H9 (cell line): ENCODE measurements at regions not wholly inside any gene's neighbourhood (a gene's known extent, or its start where the extent isn't known, plus 50 kb on each side); places are given as distances from the start of the nearest gene placed in this dataset.

Source experiments
- DNase-seq: peaks from one replicate; pipeline ENCODE4 v3.0.0-alpha.2; 2017
- H2AFZ ChIP-seq: one replicate; pipeline ENCODE4 v1.6.1; 2013; ENCODE audit warnings: mild to moderate bottlenecking, low read length, control low read depth, moderate library complexity
- H2AK5ac ChIP-seq: 2 replicates; pipeline ENCODE4 v1.6.1; 2013; ENCODE audit warnings: low read length, control low read depth, mixed read lengths; ENCODE audit not compliant: insufficient read length
- H2BK120ac ChIP-seq: one replicate; pipeline ENCODE4 v1.6.1; 2013; ENCODE audit warnings: low read depth, mild to moderate bottlenecking, low read length, control low read depth, inconsistent platforms; ENCODE audit not compliant: poor library complexity, severe bottlenecking
- H2BK12ac ChIP-seq: 2 replicates; pipeline ENCODE4 v1.6.1; 2013; ENCODE audit warnings: low read length, control low read depth, mixed read lengths, low read depth; ENCODE audit not compliant: insufficient read length
- H2BK15ac ChIP-seq: 2 replicates; pipeline ENCODE4 v1.6.1; 2013; ENCODE audit warnings: low read depth, low read length, control low read depth
- H2BK20ac ChIP-seq: one replicate; pipeline ENCODE4 v1.6.1; 2013; ENCODE audit warnings: low read depth, mild to moderate bottlenecking, low read length, control low read depth, inconsistent platforms; ENCODE audit not compliant: poor library complexity, severe bottlenecking
- H2BK5ac ChIP-seq: 2 replicates; pipeline ENCODE4 v1.6.1; 2013; ENCODE audit warnings: low read length, control low read depth, mixed read lengths; ENCODE audit not compliant: insufficient read length
- H3K14ac ChIP-seq: 2 replicates; pipeline ENCODE4 v1.6.1; 2013; ENCODE audit warnings: low read length, control low read depth; ENCODE audit not compliant: insufficient read depth
- H3K18ac ChIP-seq: 2 replicates; pipeline ENCODE4 v1.6.1; 2013; ENCODE audit warnings: low read depth, mild to moderate bottlenecking, mixed read lengths, low read length, control low read depth; ENCODE audit not compliant: insufficient read length
- H3K23ac ChIP-seq: 2 replicates; pipeline ENCODE4 v1.6.1; 2013; ENCODE audit warnings: low read length, control low read depth, mixed read lengths, low read depth; ENCODE audit not compliant: insufficient read length
- H3K23me2 ChIP-seq: 2 replicates; pipeline ENCODE4 v1.6.1; 2013; ENCODE audit warnings: low read depth, mild to moderate bottlenecking, mixed read lengths, low read length, control low read depth; ENCODE audit not compliant: insufficient read length, poor library complexity, severe bottlenecking
- H3K27ac ChIP-seq: 2 replicates; pipeline ENCODE4 v1.5.1; 2013; ENCODE audit warnings: low read length, control low read depth, mixed read lengths, low read depth; ENCODE audit not compliant: insufficient read length
- H3K27me3 ChIP-seq: 2 replicates; pipeline ENCODE4 v1.6.1; 2013; ENCODE audit warnings: low read length, control low read depth, inconsistent platforms; ENCODE audit not compliant: insufficient read depth
- H3K4ac ChIP-seq: 2 replicates; pipeline ENCODE4 v1.6.1; 2013; ENCODE audit warnings: low read depth, mild to moderate bottlenecking, control low read depth, inconsistent platforms, low read length, moderate library complexity
- H3K4me1 ChIP-seq: 2 replicates; pipeline ENCODE4 v1.6.1; 2013; ENCODE audit warnings: low read length, control low read depth, inconsistent platforms; ENCODE audit not compliant: insufficient read depth
- H3K4me2 ChIP-seq: 2 replicates; pipeline ENCODE4 v1.6.1; 2013; ENCODE audit warnings: low read length, control low read depth, mixed read lengths; ENCODE audit not compliant: insufficient read length, insufficient read depth
- H3K56ac ChIP-seq: 2 replicates; pipeline ENCODE4 v1.6.1; 2013; ENCODE audit warnings: low read depth, mild to moderate bottlenecking, mixed read lengths, low read length, control low read depth; ENCODE audit not compliant: insufficient read length
- H3K79me1 ChIP-seq: 2 replicates; pipeline ENCODE4 v1.6.1; 2013; ENCODE audit warnings: low read depth, mild to moderate bottlenecking, moderate library complexity, low read length, control low read depth, inconsistent platforms; ENCODE audit not compliant: insufficient read depth, poor library complexity, severe bottlenecking
- H3K79me2 ChIP-seq: 2 replicates; pipeline ENCODE4 v1.6.1; 2013; ENCODE audit warnings: low read length, control low read depth, inconsistent platforms; ENCODE audit not compliant: insufficient read depth
- H3K9ac ChIP-seq: 2 replicates; pipeline ENCODE4 v1.6.1; 2013; ENCODE audit warnings: low read length, control low read depth, mixed read lengths; ENCODE audit not compliant: insufficient read length; ENCODE audit errors: extremely low read depth
- H3K9me3 ChIP-seq: one replicate; pipeline ENCODE4 v1.6.1; 2013; ENCODE audit warnings: low read depth, low read length, inconsistent platforms; ENCODE audit not compliant: control insufficient read depth
- H3T11ph ChIP-seq: one replicate; pipeline ENCODE4 v1.6.1; 2013; ENCODE audit warnings: mild to moderate bottlenecking, low read length, control low read depth, inconsistent platforms
- H4K20me1 ChIP-seq: one replicate; pipeline ENCODE4 v1.6.1; 2013; ENCODE audit not compliant: control insufficient read depth, insufficient read length, insufficient read depth
- H4K5ac ChIP-seq: 2 replicates; pipeline ENCODE4 v1.6.1; 2013; ENCODE audit warnings: low read depth, mild to moderate bottlenecking, mixed read lengths, low read length, control low read depth; ENCODE audit not compliant: insufficient read length
- H4K8ac ChIP-seq: replicated peaks from 2 replicates; pipeline ENCODE4 v1.6.1; 2013; ENCODE audit warnings: low read length, control low read depth, mixed read lengths, low read depth; ENCODE audit not compliant: insufficient read length
- H4K91ac ChIP-seq: 2 replicates; pipeline ENCODE4 v1.6.1; 2013; ENCODE audit warnings: low read depth, mild to moderate bottlenecking, moderate library complexity, mixed read lengths, low read length, control low read depth; ENCODE audit not compliant: insufficient read length
- H3K27ac Mint-ChIP-seq, 3 experiments: 2 replicates in 2 of 3; 3 replicates in 1 of 3; pipeline ENCODE4 v1.8.0; 2020 to 2021; ENCODE audit warnings: mixed read lengths in 3 of 3, mild to moderate bottlenecking in 1 of 3, moderate library complexity in 1 of 3
- H3K27me3 Mint-ChIP-seq: 2 replicates; pipeline ENCODE4 v1.8.0; 2021; ENCODE audit warnings: low read depth, mild to moderate bottlenecking, moderate library complexity, mixed read lengths
- H3K36me3 Mint-ChIP-seq, 3 experiments: 2 replicates in 2 of 3; 3 replicates in 1 of 3; pipeline ENCODE4 v1.8.0; 2020 to 2021; ENCODE audit warnings: low read depth in 3 of 3, mixed read lengths in 3 of 3; ENCODE audit not compliant: insufficient read depth in 1 of 3
- H3K4me1 Mint-ChIP-seq, 2 experiments: 2 replicates each; pipeline ENCODE4 v1.8.0; 2020; ENCODE audit warnings: mixed read lengths in 2 of 2
- H3K4me3 Mint-ChIP-seq, 2 experiments: 2 replicates in 1 of 2; 3 replicates in 1 of 2; pipeline ENCODE4 v1.8.0; 2020 to 2021; ENCODE audit warnings: mild to moderate bottlenecking in 2 of 2, mixed read lengths in 2 of 2, moderate library complexity in 1 of 2
- H3K9me3 Mint-ChIP-seq, 2 experiments: 2 replicates in 1 of 2; 3 replicates in 1 of 2; pipeline ENCODE4 v1.8.0; 2020; ENCODE audit warnings: mild to moderate bottlenecking in 2 of 2, mixed read lengths in 2 of 2, moderate library complexity in 1 of 2
- WGBS: extraction: QIAGEN DNeasy Blood & Tissue Kit; methylation state at CpG from one replicate; pipeline ENCODE4 v1.1.7; 2013; ENCODE audit warnings: missing lambda C conversion rate, low lambda C conversion rate, mixed read lengths; ENCODE audit not compliant: insufficient read length; ENCODE audit errors: extremely low coverage; 5-methylcytosine and 5-hydroxymethylcytosine counted together
- TF ChIP-seq, protein P1 (sequence below): fragments of 200-600 bp; sonication (generic); conservative IDR thresholded peaks from 3 replicates; pipeline ENCODE4 v1.8.0; 2021; ENCODE audit warnings: antibody characterized with exemption, mild to moderate bottlenecking

DNA sequence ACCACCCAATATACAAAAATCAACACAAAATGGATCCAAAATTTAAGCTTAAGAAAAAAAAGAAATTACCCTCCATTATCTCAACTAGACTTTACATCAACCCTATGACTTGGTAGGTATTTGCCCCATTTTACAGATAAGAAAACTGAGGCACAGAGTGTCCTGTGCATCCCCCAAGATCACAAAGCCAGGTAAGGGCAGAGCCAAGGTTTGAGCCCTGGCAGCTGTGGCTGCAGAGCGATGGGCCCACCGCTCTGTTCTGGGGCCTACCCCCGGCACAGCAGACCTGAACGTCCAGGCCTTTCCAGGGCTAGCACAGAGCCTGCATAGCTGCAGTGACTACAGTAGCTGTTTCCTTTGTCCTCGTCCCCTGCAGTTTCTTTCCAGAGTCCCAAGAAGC is 417.6 kb downstream of the SOX9 start:
- no peak overlapping the region for H2AFZ ChIP-seq
- H3K36me3 Mint-ChIP-seq = peaks cover 0 to 20% (median 5%) of the 10 kb centered on the region in 3 experiments; a peak in 4 of 7 replicates
- H2AK5ac ChIP-seq = no peak overlapping the region
- no peak overlapping the region for H3K9ac ChIP-seq
- H2BK20ac ChIP-seq = no peak overlapping the region
- H2BK5ac ChIP-seq = no peak overlapping the region
- no peak overlapping the region for H3K23ac ChIP-seq
- H4K5ac ChIP-seq = no peak overlapping the region
- H2BK12ac ChIP-seq = no peak overlapping the region
- peaks cover 18 to 21% of the 10 kb centered on the region in 2 experiments for H3K4me1 Mint-ChIP-seq
- no peak overlapping the region for H3K18ac ChIP-seq
- no peaks in the 10 kb centered on the region for H3K79me2 ChIP-seq
- TF ChIP-seq, protein P1, sequence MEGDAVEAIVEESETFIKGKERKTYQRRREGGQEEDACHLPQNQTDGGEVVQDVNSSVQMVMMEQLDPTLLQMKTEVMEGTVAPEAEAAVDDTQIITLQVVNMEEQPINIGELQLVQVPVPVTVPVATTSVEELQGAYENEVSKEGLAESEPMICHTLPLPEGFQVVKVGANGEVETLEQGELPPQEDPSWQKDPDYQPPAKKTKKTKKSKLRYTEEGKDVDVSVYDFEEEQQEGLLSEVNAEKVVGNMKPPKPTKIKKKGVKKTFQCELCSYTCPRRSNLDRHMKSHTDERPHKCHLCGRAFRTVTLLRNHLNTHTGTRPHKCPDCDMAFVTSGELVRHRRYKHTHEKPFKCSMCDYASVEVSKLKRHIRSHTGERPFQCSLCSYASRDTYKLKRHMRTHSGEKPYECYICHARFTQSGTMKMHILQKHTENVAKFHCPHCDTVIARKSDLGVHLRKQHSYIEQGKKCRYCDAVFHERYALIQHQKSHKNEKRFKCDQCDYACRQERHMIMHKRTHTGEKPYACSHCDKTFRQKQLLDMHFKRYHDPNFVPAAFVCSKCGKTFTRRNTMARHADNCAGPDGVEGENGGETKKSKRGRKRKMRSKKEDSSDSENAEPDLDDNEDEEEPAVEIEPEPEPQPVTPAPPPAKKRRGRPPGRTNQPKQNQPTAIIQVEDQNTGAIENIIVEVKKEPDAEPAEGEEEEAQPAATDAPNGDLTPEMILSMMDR = no peak
- H3K4me3 Mint-ChIP-seq = no peak overlapping the region
- H2BK120ac ChIP-seq = no peak overlapping the region
- WGBS = no CpG with 5 or more reads among the region's 5 CpGs
- H3K4me1 ChIP-seq = no peaks in the 10 kb centered on the region; the same call in 1 of the 2 replicates
- no peak overlapping the region for H4K91ac ChIP-seq
- no peak overlapping the region for H3K4ac ChIP-seq
- H3K9me3 ChIP-seq = no peaks in the 10 kb centered on the region
- H4K20me1 ChIP-seq = no peaks in the 10 kb centered on the region
- no peaks in the 10 kb centered on the region for H3K27me3 ChIP-seq
- no peaks in the 10 kb centered on the region for H3K23me2 ChIP-seq
- no peak overlapping the region for H3K27ac ChIP-seq
- H2BK15ac ChIP-seq = no peak overlapping the region
- DNase-seq = no peak
- H3K27me3 Mint-ChIP-seq = peaks cover 14% of the 10 kb centered on the region
- H3T11ph ChIP-seq = no peak overlapping the region
- peaks cover 6 to 11% of the 10 kb centered on the region in 2 experiments for H3K9me3 Mint-ChIP-seq
- no peak overlapping the region for H3K56ac ChIP-seq
- H3K79me1 ChIP-seq = no peaks in the 10 kb centered on the region
- H3K27ac Mint-ChIP-seq = no peak overlapping the region
- no peak overlapping the region for H3K14ac ChIP-seq
- H4K8ac ChIP-seq = no peak overlapping the region
- H3K4me2 ChIP-seq = no peak overlapping the region
